ENCODE measurements at regions not wholly inside any gene's neighbourhood (a gene's known extent, or its start where the extent isn't known, plus 50 kb on each side); places are given as distances from the start of the nearest gene placed in this dataset.
"Not testable (repeated sequence)": the region's sequence is repeated elsewhere in the genome, so short reads cannot be mapped to it uniquely, and the experiment has no call there.

DNA sequence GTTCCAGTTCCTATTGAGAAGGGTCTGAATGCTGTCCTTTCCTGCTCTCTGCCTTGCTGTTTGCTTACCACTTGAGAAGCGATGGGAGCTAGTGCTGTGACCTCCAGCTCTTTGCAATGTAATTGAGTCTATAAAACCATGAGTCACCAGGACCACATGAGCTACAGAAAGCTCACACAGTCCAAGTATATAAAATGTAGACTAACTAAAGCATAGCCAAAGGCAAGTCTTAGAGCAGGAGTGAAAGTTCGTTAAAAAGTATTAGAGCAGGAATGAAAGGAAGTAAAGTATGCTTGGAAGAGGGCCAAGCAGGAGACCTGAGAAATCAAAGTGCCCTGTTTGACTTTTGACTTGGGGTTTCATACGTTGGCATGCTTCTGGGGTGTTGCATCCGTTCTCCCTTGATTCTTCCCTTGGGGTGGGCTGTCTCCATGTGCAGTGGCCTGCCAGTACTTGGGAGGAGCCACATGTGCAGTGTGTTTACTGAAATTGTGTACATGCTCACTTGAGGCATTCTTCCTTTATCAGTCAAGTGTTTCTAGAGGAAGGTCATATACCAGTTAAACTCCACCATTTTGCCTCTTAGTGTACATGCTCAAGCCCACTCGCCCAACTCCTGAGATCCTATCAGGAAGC lies 71.3 kb upstream of the KIT start:
- DNase-seq: no peak

GRCh38 chr4:54587107-54587891 lies 70.5 kb upstream of the KIT start:
- DNase-seq: no peak

GRCh38 chr4:54588404-54588803 lies 69.4 kb upstream of the KIT start:
- DNase-seq: no peak

- no peak for DNase-seq
These were observed 68.2 kb upstream of the KIT start for GRCh38 chr4:54589586-54589985.

DNA sequence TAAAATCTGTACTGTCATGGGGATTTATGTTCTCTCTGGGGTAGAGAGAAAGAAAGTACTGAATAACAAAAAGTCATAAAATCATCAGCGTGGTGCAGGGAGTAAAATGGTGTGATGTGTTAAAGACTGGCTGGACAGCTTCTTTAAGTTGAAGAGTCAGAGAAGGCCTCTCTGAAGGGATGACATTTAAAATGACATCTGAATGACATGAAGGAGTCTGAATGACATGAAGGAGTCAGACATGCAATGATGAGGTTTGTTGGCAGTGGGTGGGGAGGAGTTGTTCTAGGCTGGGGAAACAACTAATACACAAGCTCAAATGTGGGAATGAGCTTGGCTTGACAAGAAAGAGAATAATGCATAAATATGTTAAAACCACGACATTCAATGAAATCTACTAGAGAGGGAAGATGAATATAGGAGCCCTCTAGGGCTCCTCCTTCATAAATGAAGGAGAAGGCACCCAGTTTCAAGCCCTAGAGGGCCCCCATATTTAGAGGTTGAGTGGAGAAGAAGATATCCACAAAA lies 63.9 kb upstream of the KIT start:
- no peak for DNase-seq

DNA sequence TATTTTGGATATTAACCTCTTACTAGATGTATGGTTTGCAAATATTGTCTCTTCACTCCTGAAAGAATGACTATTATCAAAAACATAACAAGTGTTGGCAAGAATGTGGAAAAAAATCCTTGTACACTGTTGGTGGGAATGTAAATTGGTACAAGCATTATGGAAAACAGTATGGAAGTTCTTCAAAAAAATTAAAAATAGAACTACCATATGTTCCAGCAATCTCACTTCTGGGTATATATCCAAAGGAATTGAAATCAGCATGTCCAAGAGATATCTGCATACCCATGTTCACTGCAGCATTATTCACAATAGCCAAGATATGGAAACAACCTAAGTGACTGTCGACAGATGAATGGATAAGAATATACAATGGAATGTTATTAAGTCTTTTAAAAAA lies 61.6 kb upstream of the KIT start:
- no peak for DNase-seq

GRCh38 chr4:54597678-54598077 lies 60.1 kb upstream of the KIT start:
- not testable (repeated sequence) for DNase-seq

DNA sequence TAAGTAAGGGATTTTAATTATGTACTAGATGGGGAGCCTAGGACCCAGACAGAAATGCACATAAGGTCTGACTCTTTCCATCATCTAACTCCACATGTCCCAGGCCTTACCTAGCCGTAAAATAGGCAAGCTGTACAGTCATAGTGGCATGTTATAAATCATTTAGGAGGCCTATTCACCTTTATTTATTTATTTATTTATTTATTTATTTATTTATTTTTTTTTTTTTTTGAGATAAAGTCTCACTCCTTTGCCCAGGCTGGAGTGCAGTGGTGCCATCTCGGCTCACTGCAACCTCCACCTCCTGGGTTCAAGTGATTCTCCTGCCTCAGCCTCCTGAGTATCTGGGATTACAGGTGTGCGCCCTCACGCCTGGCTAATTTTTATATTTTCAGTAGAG lies 55.6 kb upstream of the KIT start:
- DNase-seq: not testable (repeated sequence)

GRCh38 chr4:54607067-54607466 lies 50.7 kb upstream of the KIT start:
- DNase-seq: no peak

- no peak for DNase-seq
These were observed 50.2 kb upstream of the KIT start for GRCh38 chr4:54607521-54607920.

Measured in right hindlimb (tissue), 1 donor.